Panc1 (cell line): ENCODE measurements at regions not wholly inside any gene's neighbourhood (a gene's known extent, or its start where the extent isn't known, plus 50 kb on each side); places are given as distances from the start of the nearest gene placed in this dataset.

Experiments
- ATAC-seq: fragments of 200-7000 bp; cut with Tn5 transposase; 2 replicates; pipeline ENCODE4 v1.9.1; 2020; ENCODE audit warnings: mild to moderate bottlenecking, moderate library complexity
- BruUV-seq: library from RNA; stranded (reverse); fragments of 400-500 nt; replicated peaks from 2 replicates; lab custom pipeline; 2021; lab: Mats Ljungman, UMichigan
- CTCF ChIA-PET: fragments of 300-600 bp; sonication (Branson Sonifier 250); formaldehyde crosslinking; loops from one replicate; lab custom pipeline; 2022; ENCODE audit warnings: antibody characterized with exemption; lab: Charles Lee
- POLR2A ChIA-PET: fragments of 300-600 bp; sonication (Branson Sonifier 250); formaldehyde crosslinking; loops from one replicate; lab custom pipeline; 2022; ENCODE audit warnings: antibody characterized with exemption; lab: Charles Lee
- DNase-seq: peaks from one replicate; pipeline ENCODE4 v3.0.0-alpha.2; 2010; ENCODE audit warnings: low read depth, low spot score
- H3K27ac ChIP-seq: 2 replicates; pipeline ENCODE4 v1.5.1; 2011; ENCODE audit warnings: mild to moderate bottlenecking, low read length, inconsistent platforms
- H3K27me3 ChIP-seq: fragments of 200-500 bp; sonication (Bioruptor generic); 2 replicates; pipeline ENCODE4 v1.6.0; 2014; ENCODE audit warnings: low read length, inconsistent platforms; ENCODE audit not compliant: control insufficient read depth, insufficient read depth
- H3K36me3 ChIP-seq: fragments of 200-500 bp; sonication (Bioruptor generic); 2 replicates; pipeline ENCODE4 v1.5.1; 2014; ENCODE audit warnings: inconsistent platforms, mild to moderate bottlenecking, low read length, moderate library complexity; ENCODE audit not compliant: control insufficient read depth, insufficient read depth
- H3K4me1 ChIP-seq: 2 replicates; pipeline ENCODE4 v1.5.1; 2011; ENCODE audit warnings: inconsistent platforms, mild to moderate bottlenecking, low read length, moderate library complexity; ENCODE audit not compliant: control insufficient read depth, insufficient read depth
- H3K4me3 ChIP-seq, 2 experiments: 2 replicates each; pipeline ENCODE4 v1.5.1; 2011 to 2012; ENCODE audit warnings: low read depth in 2 of 2, low read length in 2 of 2, mild to moderate bottlenecking in 2 of 2, inconsistent platforms in 1 of 2, moderate library complexity in 1 of 2
- H3K9me3 ChIP-seq: fragments of 200-500 bp; sonication (Bioruptor generic); 2 replicates; pipeline ENCODE4 v1.5.1; 2014; ENCODE audit warnings: low read depth, mild to moderate bottlenecking, inconsistent platforms, low read length, moderate library complexity; ENCODE audit not compliant: control insufficient read depth, insufficient read depth
- CTCF ChIP-seq: fragments of 450-650 bp; IDR thresholded peaks from 2 replicates; pipeline ENCODE4 v1.5.1; 2017; ENCODE audit warnings: mild to moderate bottlenecking
- POLR2AphosphoS5 ChIP-seq: IDR thresholded peaks from 2 replicates; pipeline ENCODE4 v1.6.1; 2012; ENCODE audit warnings: mild to moderate bottlenecking, low read depth, low read length, moderate library complexity
- SIN3A ChIP-seq: IDR thresholded peaks from 2 replicates; pipeline ENCODE4 v1.6.1; 2012; ENCODE audit warnings: low read depth, mild to moderate bottlenecking, low read length, moderate library complexity, borderline replicate concordance; ENCODE audit not compliant: insufficient read depth
- TCF7L2 ChIP-seq: IDR thresholded peaks from 2 replicates; pipeline ENCODE4 v1.6.1; 2011; ENCODE audit warnings: mild to moderate bottlenecking, low read depth, low read length, inconsistent platforms
- in situ Hi-C: cut with HindIII; loops from 2 replicates; pipeline ENCODE4 v1.10.0; 2016; ENCODE audit warnings: low sequenced_read_pairs, low pct_unique_long_range_greater_than_20kb
- intact Hi-C: fragments of 100-400 bp; cut with micrococcal nuclease; formaldehyde crosslinking; loops from one replicate; pipeline ENCODE4 v1.10.0; 2022; ENCODE audit not compliant: unreplicated experiment
- TF ChIP-seq, protein P1 (sequence below), 2 experiments: IDR thresholded peaks; 2 replicates each; pipeline ENCODE4 v1.6.1; 2011 to 2012; ENCODE audit warnings: low read depth in 2 of 2, control low read depth in 1 of 2, low read length in 1 of 2, mild to moderate bottlenecking in 1 of 2, moderate library complexity in 1 of 2; ENCODE audit not compliant: insufficient read depth in 1 of 2

DNA sequence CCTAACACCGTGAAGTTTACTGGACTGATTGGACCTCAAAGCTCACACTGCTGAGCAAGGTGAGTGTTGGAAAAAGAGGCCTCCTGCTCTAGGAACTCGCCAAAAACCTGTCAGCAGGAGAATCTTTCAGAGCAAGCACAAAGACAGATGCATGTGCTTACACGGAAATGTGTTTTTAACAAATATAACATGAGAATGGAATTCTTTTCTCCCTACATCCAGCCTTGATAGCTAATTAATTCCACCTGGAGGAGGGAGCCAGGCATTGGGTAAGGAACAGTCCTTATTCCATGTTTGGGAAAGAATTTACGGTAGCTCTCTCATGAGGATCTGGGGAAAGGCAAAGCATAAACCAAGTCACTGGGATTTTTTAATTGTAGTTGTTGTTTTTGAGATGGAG is 98.8 kb downstream of the KLF4 start:
- TF ChIP-seq, protein P1, sequence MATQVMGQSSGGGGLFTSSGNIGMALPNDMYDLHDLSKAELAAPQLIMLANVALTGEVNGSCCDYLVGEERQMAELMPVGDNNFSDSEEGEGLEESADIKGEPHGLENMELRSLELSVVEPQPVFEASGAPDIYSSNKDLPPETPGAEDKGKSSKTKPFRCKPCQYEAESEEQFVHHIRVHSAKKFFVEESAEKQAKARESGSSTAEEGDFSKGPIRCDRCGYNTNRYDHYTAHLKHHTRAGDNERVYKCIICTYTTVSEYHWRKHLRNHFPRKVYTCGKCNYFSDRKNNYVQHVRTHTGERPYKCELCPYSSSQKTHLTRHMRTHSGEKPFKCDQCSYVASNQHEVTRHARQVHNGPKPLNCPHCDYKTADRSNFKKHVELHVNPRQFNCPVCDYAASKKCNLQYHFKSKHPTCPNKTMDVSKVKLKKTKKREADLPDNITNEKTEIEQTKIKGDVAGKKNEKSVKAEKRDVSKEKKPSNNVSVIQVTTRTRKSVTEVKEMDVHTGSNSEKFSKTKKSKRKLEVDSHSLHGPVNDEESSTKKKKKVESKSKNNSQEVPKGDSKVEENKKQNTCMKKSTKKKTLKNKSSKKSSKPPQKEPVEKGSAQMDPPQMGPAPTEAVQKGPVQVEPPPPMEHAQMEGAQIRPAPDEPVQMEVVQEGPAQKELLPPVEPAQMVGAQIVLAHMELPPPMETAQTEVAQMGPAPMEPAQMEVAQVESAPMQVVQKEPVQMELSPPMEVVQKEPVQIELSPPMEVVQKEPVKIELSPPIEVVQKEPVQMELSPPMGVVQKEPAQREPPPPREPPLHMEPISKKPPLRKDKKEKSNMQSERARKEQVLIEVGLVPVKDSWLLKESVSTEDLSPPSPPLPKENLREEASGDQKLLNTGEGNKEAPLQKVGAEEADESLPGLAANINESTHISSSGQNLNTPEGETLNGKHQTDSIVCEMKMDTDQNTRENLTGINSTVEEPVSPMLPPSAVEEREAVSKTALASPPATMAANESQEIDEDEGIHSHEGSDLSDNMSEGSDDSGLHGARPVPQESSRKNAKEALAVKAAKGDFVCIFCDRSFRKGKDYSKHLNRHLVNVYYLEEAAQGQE (IDR thresholded peaks at IDR 0.05; ENCODE audit: insufficient read depth in 1 of 2, low read depth in 2 of 2, low read length in 1 of 2) = no peak
- no peak for TF ChIP-seq POLR2AphosphoS5
- TF ChIP-seq TCF7L2 = no peak
- no peak for TF ChIP-seq CTCF
- TF ChIP-seq SIN3A = no peak
- BruUV-seq = no TSS peak
- Histone ChIP-seq H3K4me3 (no peak overlapping the region), H3K27ac (no peak overlapping the region), H3K27me3 (no peaks in the 10 kb centered on the region), H3K9me3 (no peaks in the 10 kb centered on the region), H3K4me1 (no peaks in the 10 kb centered on the region), H3K36me3 (no peaks in the 10 kb centered on the region)
- intact Hi-C loops = no loop called here
- DNase-seq = no peak
- ChIA-PET POLR2A (interaction anchor here (0.6 kb wide), 1 partner anchor 66 kb away, joined by 10 read pairs; no protein-coding TSS in a partner anchor), CTCF (no interaction called here)
- in situ Hi-C loops = no loop called here
- ATAC-seq = no peak

DNA sequence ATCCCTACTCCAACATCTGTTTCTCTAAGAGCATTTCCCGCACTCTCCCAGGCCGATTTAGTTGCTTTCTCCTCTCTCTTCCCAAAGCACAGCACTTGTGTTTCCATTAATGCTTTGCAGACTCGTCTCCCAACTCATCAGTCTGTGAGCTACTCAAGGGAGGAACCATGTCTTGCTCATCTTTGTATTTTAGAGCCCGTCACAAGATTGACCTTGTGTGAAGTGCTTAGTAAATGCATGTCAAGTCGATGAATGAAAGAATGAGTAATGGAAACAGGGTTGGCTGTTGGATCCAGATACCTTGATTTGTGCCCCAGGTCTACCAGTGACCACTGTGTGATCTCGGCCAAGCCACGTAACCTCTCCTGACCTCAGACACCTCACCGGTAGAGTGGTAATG is 99.3 kb downstream of the KLF4 start:
- in situ Hi-C loops = no loop called here
- no TSS peak for BruUV-seq
- Histone ChIP-seq H3K4me3 (no peak overlapping the region), H3K9me3 (no peaks in the 10 kb centered on the region), H3K36me3 (no peaks in the 10 kb centered on the region), H3K27me3 (no peaks in the 10 kb centered on the region), H3K4me1 (no peaks in the 10 kb centered on the region), H3K27ac (no peak overlapping the region)
- no peak for TF ChIP-seq TCF7L2
- TF ChIP-seq SIN3A = no peak
- no peak for TF ChIP-seq CTCF
- TF ChIP-seq POLR2AphosphoS5 = no peak
- TF ChIP-seq, protein P1 (IDR thresholded peaks at IDR 0.05; ENCODE audit: insufficient read depth in 1 of 2, low read depth in 2 of 2, low read length in 1 of 2) = no peak
- CTCF ChIA-PET = no interaction called here
- POLR2A ChIA-PET = interaction anchor here (0.6 kb wide), 1 partner anchor 65 kb away, joined by 10 read pairs; no protein-coding TSS in a partner anchor
- intact Hi-C loops = no loop called here
- ATAC-seq (no peak), DNase-seq (no peak)
